ENCODE measurements at regions not wholly inside any gene's neighbourhood (a gene's known extent, or its start where the extent isn't known, plus 50 kb on each side); places are given as distances from the start of the nearest gene placed in this dataset.

GRCh38 chr1:29639156-29639736 lies 402.9 kb downstream of the PTPRU start:
- WGBS (ENCODE audit: insufficient coverage, insufficient read length), result no CpG with 5 or more reads among the region's 6 CpGs
- no peaks in the 10 kb centered on the region; the same call in 1 of the 2 replicates for H3K4me1 ChIP-seq (ENCODE audit: control insufficient read depth, insufficient read depth, low read length)
- no peak overlapping the region for H3K27ac ChIP-seq (ENCODE audit: low read length)
- no peak for DNase-seq (ENCODE audit: low read depth, low spot score)
- no peaks in the 10 kb centered on the region for H3K9me3 ChIP-seq (ENCODE audit: control insufficient read depth, insufficient read depth, low read length)
- no peak overlapping the region for H3K4me3 ChIP-seq (ENCODE audit: low read length)
- H3K36me3 ChIP-seq (ENCODE audit: control insufficient read depth, insufficient read depth, low read length), result no peaks in the 10 kb centered on the region
- no peaks in the 10 kb centered on the region for H3K27me3 ChIP-seq (ENCODE audit: control insufficient read depth, insufficient read depth, low read length)

- H3K9me3 ChIP-seq (ENCODE audit: control insufficient read depth, insufficient read depth, low read length), result no peaks in the 10 kb centered on the region
- WGBS (ENCODE audit: insufficient coverage, insufficient read length), result no CpG with 5 or more reads among the region's 2 CpGs
- no peak overlapping the region for H3K27ac ChIP-seq (ENCODE audit: low read length)
- no peaks in the 10 kb centered on the region for H3K27me3 ChIP-seq (ENCODE audit: control insufficient read depth, insufficient read depth, low read length)
- no peak for DNase-seq (ENCODE audit: low read depth, low spot score)
- no peaks in the 10 kb centered on the region; the same call in 1 of the 2 replicates for H3K4me1 ChIP-seq (ENCODE audit: control insufficient read depth, insufficient read depth, low read length)
- H3K36me3 ChIP-seq (ENCODE audit: control insufficient read depth, insufficient read depth, low read length), result no peaks in the 10 kb centered on the region
- H3K4me3 ChIP-seq (ENCODE audit: low read length), result no peak overlapping the region
Observed at GRCh38 chr1:29638281-29638680, 402.0 kb downstream of the PTPRU start.

- Histone ChIP-seq H3K36me3 (ENCODE audit: control insufficient read depth, insufficient read depth, low read length) (no peaks in the 10 kb centered on the region), H3K27me3 (ENCODE audit: control insufficient read depth, insufficient read depth, low read length) (no peaks in the 10 kb centered on the region), H3K9me3 (ENCODE audit: control insufficient read depth, insufficient read depth, low read length) (no peaks in the 10 kb centered on the region), H3K27ac (ENCODE audit: low read length) (no peak overlapping the region), H3K4me3 (ENCODE audit: low read length) (no peak overlapping the region), H3K4me1 (ENCODE audit: control insufficient read depth, insufficient read depth, low read length) (no peaks in the 10 kb centered on the region; the same call in 1 of the 2 replicates)
- DNase-seq (ENCODE audit: low read depth, low spot score), result no peak
Observed at GRCh38 chr1:29636936-29637335, 400.6 kb downstream of the PTPRU start.

GRCh38 chr1:29635501-29636263 lies 399.4 kb downstream of the PTPRU start:
- no peak overlapping the region for H3K27ac ChIP-seq (ENCODE audit: low read length)
- no peak overlapping the region for H3K4me3 ChIP-seq (ENCODE audit: low read length)
- no peaks in the 10 kb centered on the region; the same call in 1 of the 2 replicates for H3K4me1 ChIP-seq (ENCODE audit: control insufficient read depth, insufficient read depth, low read length)
- no peaks in the 10 kb centered on the region for H3K36me3 ChIP-seq (ENCODE audit: control insufficient read depth, insufficient read depth, low read length)
- no peaks in the 10 kb centered on the region for H3K9me3 ChIP-seq (ENCODE audit: control insufficient read depth, insufficient read depth, low read length)
- no CpG with 5 or more reads among the region's 10 CpGs for WGBS (ENCODE audit: insufficient coverage, insufficient read length)
- H3K27me3 ChIP-seq (ENCODE audit: control insufficient read depth, insufficient read depth, low read length), result no peaks in the 10 kb centered on the region
- DNase-seq (ENCODE audit: low read depth, low spot score), result no peak

- no CpG with 5 or more reads among the region's 7 CpGs for WGBS (ENCODE audit: insufficient coverage, insufficient read length)
- Histone ChIP-seq H3K4me1 (ENCODE audit: control insufficient read depth, insufficient read depth, low read length) (no peaks in the 10 kb centered on the region; the same call in 1 of the 2 replicates), H3K27ac (ENCODE audit: low read length) (no peak overlapping the region), H3K36me3 (ENCODE audit: control insufficient read depth, insufficient read depth, low read length) (no peaks in the 10 kb centered on the region), H3K27me3 (ENCODE audit: control insufficient read depth, insufficient read depth, low read length) (no peaks in the 10 kb centered on the region), H3K4me3 (ENCODE audit: low read length) (no peak overlapping the region), H3K9me3 (ENCODE audit: control insufficient read depth, insufficient read depth, low read length) (no peaks in the 10 kb centered on the region)
- no peak for DNase-seq (ENCODE audit: low read depth, low spot score)
Observed at GRCh38 chr1:29634746-29635335, 398.5 kb downstream of the PTPRU start.

GRCh38 chr1:29634324-29634723 lies 398.0 kb downstream of the PTPRU start:
- Histone ChIP-seq H3K4me3 (ENCODE audit: low read length) (no peak overlapping the region), H3K9me3 (ENCODE audit: control insufficient read depth, insufficient read depth, low read length) (no peaks in the 10 kb centered on the region), H3K27me3 (ENCODE audit: control insufficient read depth, insufficient read depth, low read length) (no peaks in the 10 kb centered on the region), H3K27ac (ENCODE audit: low read length) (no peak overlapping the region), H3K4me1 (ENCODE audit: control insufficient read depth, insufficient read depth, low read length) (no peaks in the 10 kb centered on the region; the same call in 1 of the 2 replicates), H3K36me3 (ENCODE audit: control insufficient read depth, insufficient read depth, low read length) (no peaks in the 10 kb centered on the region)
- no peak for DNase-seq (ENCODE audit: low read depth, low spot score)
- WGBS (ENCODE audit: insufficient coverage, insufficient read length), result no CpG with 5 or more reads among the region's 5 CpGs

- no CpG with 5 or more reads among the region's 4 CpGs for WGBS (ENCODE audit: insufficient coverage, insufficient read length)
- no peak overlapping the region for H3K27ac ChIP-seq (ENCODE audit: low read length)
- H3K27me3 ChIP-seq (ENCODE audit: control insufficient read depth, insufficient read depth, low read length), result no peaks in the 10 kb centered on the region
- no peak for DNase-seq (ENCODE audit: low read depth, low spot score)
- H3K4me3 ChIP-seq (ENCODE audit: low read length), result no peak overlapping the region
- H3K9me3 ChIP-seq (ENCODE audit: control insufficient read depth, insufficient read depth, low read length), result no peaks in the 10 kb centered on the region
- no peaks in the 10 kb centered on the region for H3K36me3 ChIP-seq (ENCODE audit: control insufficient read depth, insufficient read depth, low read length)
- no peaks in the 10 kb centered on the region; the same call in 1 of the 2 replicates for H3K4me1 ChIP-seq (ENCODE audit: control insufficient read depth, insufficient read depth, low read length)
Observed at GRCh38 chr1:29633771-29634170, 397.4 kb downstream of the PTPRU start.

- no CpG with 5 or more reads among the region's 11 CpGs for WGBS (ENCODE audit: insufficient coverage, insufficient read length)
- no peak overlapping the region for H3K4me3 ChIP-seq (ENCODE audit: low read length)
- no peaks in the 10 kb centered on the region; the same call in 1 of the 2 replicates for H3K4me1 ChIP-seq (ENCODE audit: control insufficient read depth, insufficient read depth, low read length)
- no peaks in the 10 kb centered on the region for H3K27me3 ChIP-seq (ENCODE audit: control insufficient read depth, insufficient read depth, low read length)
- DNase-seq (ENCODE audit: low read depth, low spot score), result no peak
- H3K9me3 ChIP-seq (ENCODE audit: control insufficient read depth, insufficient read depth, low read length), result no peaks in the 10 kb centered on the region
- no peak overlapping the region for H3K27ac ChIP-seq (ENCODE audit: low read length)
- no peaks in the 10 kb centered on the region for H3K36me3 ChIP-seq (ENCODE audit: control insufficient read depth, insufficient read depth, low read length)
Observed at GRCh38 chr1:29632806-29633615, 396.7 kb downstream of the PTPRU start.

- no peak for DNase-seq (ENCODE audit: low read depth, low spot score)
- Histone ChIP-seq H3K4me1 (ENCODE audit: control insufficient read depth, insufficient read depth, low read length) (no peaks in the 10 kb centered on the region; the same call in 1 of the 2 replicates), H3K4me3 (ENCODE audit: low read length) (no peak overlapping the region), H3K27ac (ENCODE audit: low read length) (no peak overlapping the region), H3K36me3 (ENCODE audit: control insufficient read depth, insufficient read depth, low read length) (no peaks in the 10 kb centered on the region), H3K9me3 (ENCODE audit: control insufficient read depth, insufficient read depth, low read length) (no peaks in the 10 kb centered on the region), H3K27me3 (ENCODE audit: control insufficient read depth, insufficient read depth, low read length) (no peaks in the 10 kb centered on the region)
- WGBS (ENCODE audit: insufficient coverage, insufficient read length), result no CpG with 5 or more reads among the region's 9 CpGs
Observed at GRCh38 chr1:29631836-29632805, 395.8 kb downstream of the PTPRU start.
